ENCODE measurements at regions not wholly inside any gene's neighbourhood (a gene's known extent, or its start where the extent isn't known, plus 50 kb on each side); places are given as distances from the start of the nearest gene placed in this dataset.

- Histone ChIP-seq H2AK9ac (replicated peaks; ENCODE audit: low read depth, low read length, poor library complexity) (no peak overlapping the region), H3K4me2 (ENCODE audit: low read depth, low read length) (no peak overlapping the region), H2AK5ac (ENCODE audit: low read depth, low read length) (no peak overlapping the region), H4K5ac (ENCODE audit: low read depth, low read length) (no peak overlapping the region), H4K91ac (ENCODE audit: insufficient read depth, low read depth, low read length) (no peak overlapping the region), H3K9me1 (ENCODE audit: insufficient read depth, low read length) (no peaks in the 10 kb centered on the region), H2BK5ac (ENCODE audit: low read depth, low read length, poor library complexity, severe bottlenecking) (no peak overlapping the region), H3K4me1 (ENCODE audit: control insufficient read depth, insufficient read depth, low read length) (no peaks in the 10 kb centered on the region; the same call in 1 of the 2 replicates), H3K4ac (ENCODE audit: low read depth, low read length) (no peak overlapping the region), H4K20me1 (ENCODE audit: insufficient read depth, low read length) (no peaks in the 10 kb centered on the region), H4K8ac (ENCODE audit: low read depth in 2 of 2, low read length in 2 of 2) (no peak overlapping the region), H2BK120ac (ENCODE audit: low read depth, low read length) (0 out of 2 replicates have a peak overlapping the region, but pooled peaks have one; percentile 4), H3K79me1 (ENCODE audit: low read depth in 1 of 2, low read length in 2 of 2) (no peaks in the 10 kb centered on the region), H2BK20ac (ENCODE audit: low read depth, low read length) (no peak overlapping the region), H3K9ac (ENCODE audit: low read depth, low read length) (no peak overlapping the region), H3K23ac (ENCODE audit: low read depth, low read length) (no peak overlapping the region), H3K4me3 (ENCODE audit: insufficient read depth, low read depth, low read length) (no peak overlapping the region), H3K9me3 (ENCODE audit: control insufficient read depth, insufficient read depth, low read length) (no peaks in the 10 kb centered on the region), H3K36me3 (ENCODE audit: control insufficient read depth, insufficient read depth, low read length) (no peaks in the 10 kb centered on the region), H2BK15ac (ENCODE audit: low read depth, low read length) (no peak overlapping the region), H3K14ac (replicated peaks; ENCODE audit: low read depth, low read length) (no peak overlapping the region), H2AFZ (replicated peaks; ENCODE audit: low read length, poor library complexity) (no peak overlapping the region), H3K27ac (ENCODE audit: insufficient read depth, low read length) (no peak overlapping the region), H3K18ac (ENCODE audit: low read depth, low read length) (peak overlapping the region; percentile 18; the same call in 1 of the 2 replicates), H3K56ac (ENCODE audit: extremely low read depth, insufficient read depth, low read length) (no peak overlapping the region), H3K27me3 (ENCODE audit: control insufficient read depth, insufficient read depth, low read length) (0 out of 2 replicates have a peak, but pooled peaks cover under 1% of the 10 kb centered on the region)
- BruUV-seq (replicated peaks), result no TSS peak
- ATAC-seq (ENCODE audit: low read depth) (no peak), DNase-seq (no peak)
- dilution Hi-C loops (cut with HindIII; ENCODE audit: low sequenced_read_pairs, unreplicated experiment) (no loop called here), in situ Hi-C loops (cut with MboI; ENCODE audit: low sequenced_read_pairs) (no loop called here), intact Hi-C loops (cut with micrococcal nuclease) (no loop called here)
- TF ChIP-seq BHLHE40 (IDR thresholded peaks at IDR 0.05; ENCODE audit: low read depth, low read length), result no peak
- no peak for TF ChIP-seq POLR2A (IDR thresholded peaks at IDR 0.05; ENCODE audit: low read depth, low read length)
- TF ChIP-seq, protein P1, sequence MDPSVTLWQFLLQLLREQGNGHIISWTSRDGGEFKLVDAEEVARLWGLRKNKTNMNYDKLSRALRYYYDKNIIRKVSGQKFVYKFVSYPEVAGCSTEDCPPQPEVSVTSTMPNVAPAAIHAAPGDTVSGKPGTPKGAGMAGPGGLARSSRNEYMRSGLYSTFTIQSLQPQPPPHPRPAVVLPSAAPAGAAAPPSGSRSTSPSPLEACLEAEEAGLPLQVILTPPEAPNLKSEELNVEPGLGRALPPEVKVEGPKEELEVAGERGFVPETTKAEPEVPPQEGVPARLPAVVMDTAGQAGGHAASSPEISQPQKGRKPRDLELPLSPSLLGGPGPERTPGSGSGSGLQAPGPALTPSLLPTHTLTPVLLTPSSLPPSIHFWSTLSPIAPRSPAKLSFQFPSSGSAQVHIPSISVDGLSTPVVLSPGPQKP (IDR thresholded peaks at IDR 0.05; ENCODE audit: borderline replicate concordance, low read depth, low read length), result no peak
- TF ChIP-seq MAZ (IDR thresholded peaks at IDR 0.05; ENCODE audit: borderline replicate concordance, low read depth, low read length), result no peak
- no peak for TF ChIP-seq CEBPB (IDR thresholded peaks at IDR 0.05; ENCODE audit: low read depth, low read length)
- TF ChIP-seq RFX5 (IDR thresholded peaks at IDR 0.05; ENCODE audit: low read depth, low read length), result no peak
- TF ChIP-seq RAD21 (IDR thresholded peaks at IDR 0.05; ENCODE audit: low read length), result no peak
- no peak for TF ChIP-seq SMC3 (IDR thresholded peaks at IDR 0.05; ENCODE audit: low read depth, low read length)
- no peak for TF ChIP-seq NFE2L2 (IDR thresholded peaks at IDR 0.05; ENCODE audit: low read depth, low read length)
- TF ChIP-seq MAFK (IDR thresholded peaks at IDR 0.05; ENCODE audit: low read depth, low read length), result no peak
- TF ChIP-seq FOS (IDR thresholded peaks at IDR 0.05; ENCODE audit: low read depth, low read length), result no peak
- TF ChIP-seq, protein P2, sequence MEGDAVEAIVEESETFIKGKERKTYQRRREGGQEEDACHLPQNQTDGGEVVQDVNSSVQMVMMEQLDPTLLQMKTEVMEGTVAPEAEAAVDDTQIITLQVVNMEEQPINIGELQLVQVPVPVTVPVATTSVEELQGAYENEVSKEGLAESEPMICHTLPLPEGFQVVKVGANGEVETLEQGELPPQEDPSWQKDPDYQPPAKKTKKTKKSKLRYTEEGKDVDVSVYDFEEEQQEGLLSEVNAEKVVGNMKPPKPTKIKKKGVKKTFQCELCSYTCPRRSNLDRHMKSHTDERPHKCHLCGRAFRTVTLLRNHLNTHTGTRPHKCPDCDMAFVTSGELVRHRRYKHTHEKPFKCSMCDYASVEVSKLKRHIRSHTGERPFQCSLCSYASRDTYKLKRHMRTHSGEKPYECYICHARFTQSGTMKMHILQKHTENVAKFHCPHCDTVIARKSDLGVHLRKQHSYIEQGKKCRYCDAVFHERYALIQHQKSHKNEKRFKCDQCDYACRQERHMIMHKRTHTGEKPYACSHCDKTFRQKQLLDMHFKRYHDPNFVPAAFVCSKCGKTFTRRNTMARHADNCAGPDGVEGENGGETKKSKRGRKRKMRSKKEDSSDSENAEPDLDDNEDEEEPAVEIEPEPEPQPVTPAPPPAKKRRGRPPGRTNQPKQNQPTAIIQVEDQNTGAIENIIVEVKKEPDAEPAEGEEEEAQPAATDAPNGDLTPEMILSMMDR (conservative IDR thresholded peaks at IDR 0.05; ENCODE audit: low read depth, low read length), result no peak
- TF ChIP-seq, protein P3, sequence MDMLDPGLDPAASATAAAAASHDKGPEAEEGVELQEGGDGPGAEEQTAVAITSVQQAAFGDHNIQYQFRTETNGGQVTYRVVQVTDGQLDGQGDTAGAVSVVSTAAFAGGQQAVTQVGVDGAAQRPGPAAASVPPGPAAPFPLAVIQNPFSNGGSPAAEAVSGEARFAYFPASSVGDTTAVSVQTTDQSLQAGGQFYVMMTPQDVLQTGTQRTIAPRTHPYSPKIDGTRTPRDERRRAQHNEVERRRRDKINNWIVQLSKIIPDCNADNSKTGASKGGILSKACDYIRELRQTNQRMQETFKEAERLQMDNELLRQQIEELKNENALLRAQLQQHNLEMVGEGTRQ (IDR thresholded peaks at IDR 0.05; ENCODE audit: low read depth, low read length), result no peak
- TF ChIP-seq RCOR1 (IDR thresholded peaks at IDR 0.05; ENCODE audit: insufficient replicate concordance, low read length), result no peak
- TF ChIP-seq MXI1 (IDR thresholded peaks at IDR 0.05; ENCODE audit: borderline replicate concordance, low read depth, low read length), result no peak
- TF ChIP-seq CHD1 (IDR thresholded peaks at IDR 0.05; ENCODE audit: low read depth, low read length), result no peak
- ChIA-PET POLR2A (ENCODE audit: unreplicated experiment) (no interaction called here), CTCF (no interaction called here)
- 53% methylated on average over 4 of the region's 5 CpGs; no CpG with 5 or more reads in 1 of the 2 experiments for WGBS, 2 experiments (ENCODE audit: extremely low coverage in 2 of 2, insufficient read length in 1 of 2)
These were observed 71.2 kb upstream of the TAF1L start for GRCh38 chr9:32706725-32707100.

All from IMR-90 (cell line).